Stimulated activated CD4-positive, alpha-beta T cell treated with anti-CD3 and anti-CD28 coated beads, Interleukin-1b, Interleukin-23, amount 100 ng/mL, for 4 hours (primary cell): ENCODE measurements at regions not wholly inside any gene's neighbourhood (a gene's known extent, or its start where the extent isn't known, plus 50 kb on each side); places are given as distances from the start of the nearest gene placed in this dataset.
"Not testable (repeated sequence)": the region's sequence is repeated elsewhere in the genome, so short reads cannot be mapped to it uniquely, and the experiment has no call there.

Experiments used
- DNase-seq, 2 donors: peaks; one replicate each; pipeline ENCODE4 v3.0.0-alpha.2; 2020; ENCODE audit warnings: low read depth in 2 of 2

- DNase-seq, result no peak
These were observed 128.6 kb downstream of the RGPD3 start for GRCh38 chr2:106339609-106340008.

GRCh38 chr2:106339132-106339531 lies 129.1 kb downstream of the RGPD3 start:
- no peak for DNase-seq

- DNase-seq, result no peak
These were observed 130.2 kb downstream of the RGPD3 start for GRCh38 chr2:106338043-106338442.

GRCh38 chr2:106336737-106337136 lies 131.5 kb downstream of the RGPD3 start:
- no peak for DNase-seq

- no peak for DNase-seq
These were observed 132.1 kb downstream of the RGPD3 start for GRCh38 chr2:106336108-106336507.

- no peak for DNase-seq
These were observed 133.4 kb downstream of the RGPD3 start for GRCh38 chr2:106334802-106335201.

GRCh38 chr2:106333253-106333873 lies 134.8 kb downstream of the RGPD3 start:
- DNase-seq, result not testable (repeated sequence)

GRCh38 chr2:106332054-106332453 lies 136.2 kb downstream of the RGPD3 start:
- no peak for DNase-seq

- DNase-seq, result not testable (repeated sequence)
These were observed 136.5 kb upstream of the UXS1 start for GRCh38 chr2:106330384-106331261.

GRCh38 chr2:106323337-106324013 lies 129.4 kb upstream of the UXS1 start:
- DNase-seq, result no peak

- no peak for DNase-seq
These were observed 128.2 kb upstream of the UXS1 start for GRCh38 chr2:106322281-106322680.

- DNase-seq, result not testable (repeated sequence)
These were observed 126.3 kb upstream of the UXS1 start for GRCh38 chr2:106320439-106320838.

- no peak for DNase-seq
These were observed 122.8 kb upstream of the UXS1 start for GRCh38 chr2:106316915-106317314.

GRCh38 chr2:106314444-106314843 lies 120.3 kb upstream of the UXS1 start:
- DNase-seq, result no peak

GRCh38 chr2:106311041-106311370 lies 116.9 kb upstream of the UXS1 start:
- no peak for DNase-seq

- DNase-seq, result no peak
These were observed 113.8 kb upstream of the UXS1 start for GRCh38 chr2:106307860-106308259.

GRCh38 chr2:106306387-106306786 lies 112.3 kb upstream of the UXS1 start:
- DNase-seq, result no peak

GRCh38 chr2:106304612-106305184 lies 110.6 kb upstream of the UXS1 start:
- DNase-seq, result no peak

- DNase-seq, result no peak
These were observed 105.6 kb upstream of the UXS1 start for GRCh38 chr2:106299696-106300095.

- no peak for DNase-seq
These were observed 102.2 kb upstream of the UXS1 start for GRCh38 chr2:106296182-106296815.

- DNase-seq, result no peak
These were observed 100.1 kb upstream of the UXS1 start for GRCh38 chr2:106294182-106294581.

- DNase-seq, result no peak
These were observed 99.2 kb upstream of the UXS1 start for GRCh38 chr2:106293271-106293783.
